GM13977 (cell line): ENCODE measurements at regions not wholly inside any gene's neighbourhood (a gene's known extent, or its start where the extent isn't known, plus 50 kb on each side); places are given as distances from the start of the nearest gene placed in this dataset.

ENCODE experiments used
- DNase-seq: peaks from one replicate; pipeline ENCODE4 v3.0.0; 2012; ENCODE audit warnings: low spot score
- in situ Hi-C: fragments of 300-500 bp; cut with MboI; formaldehyde crosslinking; loops from one replicate; pipeline ENCODE4 v1.12.0; 2022; ENCODE audit warnings: low sequenced_read_pairs, low pct_unique_long_range_greater_than_20kb, mixed read lengths, inconsistent platforms; ENCODE audit not compliant: unreplicated experiment
- TF ChIP-seq, protein P1 (sequence below): IDR thresholded peaks from 2 replicates; pipeline ENCODE4 v1.5.1; 2012; ENCODE audit warnings: mild to moderate bottlenecking, control low read depth; ENCODE audit not compliant: insufficient read depth; ENCODE audit errors: extremely low read depth, missing control alignments

GRCh38 chr3:157672061-157672460 is 168.8 kb upstream of the VEPH1 start:
- in situ Hi-C loops, result no loop called here
- TF ChIP-seq, protein P1, sequence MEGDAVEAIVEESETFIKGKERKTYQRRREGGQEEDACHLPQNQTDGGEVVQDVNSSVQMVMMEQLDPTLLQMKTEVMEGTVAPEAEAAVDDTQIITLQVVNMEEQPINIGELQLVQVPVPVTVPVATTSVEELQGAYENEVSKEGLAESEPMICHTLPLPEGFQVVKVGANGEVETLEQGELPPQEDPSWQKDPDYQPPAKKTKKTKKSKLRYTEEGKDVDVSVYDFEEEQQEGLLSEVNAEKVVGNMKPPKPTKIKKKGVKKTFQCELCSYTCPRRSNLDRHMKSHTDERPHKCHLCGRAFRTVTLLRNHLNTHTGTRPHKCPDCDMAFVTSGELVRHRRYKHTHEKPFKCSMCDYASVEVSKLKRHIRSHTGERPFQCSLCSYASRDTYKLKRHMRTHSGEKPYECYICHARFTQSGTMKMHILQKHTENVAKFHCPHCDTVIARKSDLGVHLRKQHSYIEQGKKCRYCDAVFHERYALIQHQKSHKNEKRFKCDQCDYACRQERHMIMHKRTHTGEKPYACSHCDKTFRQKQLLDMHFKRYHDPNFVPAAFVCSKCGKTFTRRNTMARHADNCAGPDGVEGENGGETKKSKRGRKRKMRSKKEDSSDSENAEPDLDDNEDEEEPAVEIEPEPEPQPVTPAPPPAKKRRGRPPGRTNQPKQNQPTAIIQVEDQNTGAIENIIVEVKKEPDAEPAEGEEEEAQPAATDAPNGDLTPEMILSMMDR, result no peak
- no peak for DNase-seq

DNA sequence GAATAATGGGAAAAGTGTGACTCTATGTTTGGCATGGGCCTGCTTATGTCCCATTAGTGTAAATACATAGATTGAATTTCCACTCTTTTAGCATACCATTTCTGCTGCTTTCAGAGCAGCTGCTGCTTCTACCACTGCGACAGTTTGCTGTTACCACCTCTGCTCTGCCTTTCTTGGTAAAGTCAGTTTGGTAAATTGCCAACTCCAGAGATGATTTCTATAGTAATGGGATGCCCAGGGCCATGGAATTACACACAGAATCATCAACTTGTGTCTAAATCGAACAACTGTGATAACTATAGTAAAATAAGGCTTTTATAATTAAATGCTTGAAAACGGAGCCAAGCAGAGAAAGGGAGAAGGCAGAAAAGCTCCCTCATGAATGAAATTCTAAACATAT is 168.4 kb upstream of the VEPH1 start:
- no peak for DNase-seq
- TF ChIP-seq, protein P1, result no peak
- in situ Hi-C loops, result no loop called here

GRCh38 chr3:157669416-157669815 is 166.2 kb upstream of the VEPH1 start:
- DNase-seq, result no peak
- TF ChIP-seq, protein P1, result no peak
- in situ Hi-C loops, result no loop called here

DNA sequence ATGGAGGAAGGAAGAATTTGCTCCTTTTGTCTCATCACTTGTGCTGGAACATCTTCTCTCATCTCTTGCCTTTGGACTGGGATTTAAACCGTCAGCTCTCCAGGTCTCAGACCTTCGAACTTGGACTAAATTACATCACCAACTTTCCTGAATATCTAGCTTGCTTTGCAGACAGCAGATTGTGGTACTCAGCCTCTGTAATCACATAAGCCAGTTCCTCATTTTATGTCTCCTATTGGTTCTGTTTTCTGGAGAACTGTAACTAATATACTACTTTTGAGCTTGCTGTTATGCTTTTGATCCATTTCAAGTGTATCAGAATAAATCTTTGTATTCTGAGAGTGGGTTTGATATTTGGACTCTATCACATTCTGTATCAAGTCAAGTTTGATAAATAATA is 164.3 kb upstream of the VEPH1 start:
- in situ Hi-C loops, result no loop called here
- no peak for DNase-seq
- TF ChIP-seq, protein P1, result no peak

DNA sequence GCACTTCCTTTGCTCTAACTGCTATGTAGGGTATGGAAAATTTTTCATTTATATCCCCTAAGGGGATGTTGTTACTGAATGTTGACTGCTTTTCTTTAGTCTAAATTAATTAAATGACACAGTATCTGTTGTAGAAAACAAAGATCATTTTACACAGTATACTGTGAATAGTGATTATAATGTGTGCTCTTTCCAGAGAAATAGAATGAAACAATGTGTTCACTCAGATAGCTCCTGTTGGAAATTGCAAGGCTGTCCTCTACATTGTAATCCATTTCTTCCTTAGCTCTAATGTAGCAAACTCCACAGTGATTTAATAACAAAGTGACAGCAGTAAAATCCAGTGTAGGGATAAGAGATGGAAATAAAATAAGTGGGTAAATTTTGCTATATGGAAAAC is 159.0 kb upstream of the VEPH1 start:
- TF ChIP-seq, protein P1, result no peak
- DNase-seq, result no peak
- in situ Hi-C loops, result no loop called here

- DNase-seq, result no peak
- TF ChIP-seq, protein P1, result no peak
- in situ Hi-C loops, result no loop called here
Observed at GRCh38 chr3:157660847-157661246, 157.6 kb upstream of the VEPH1 start.

DNA sequence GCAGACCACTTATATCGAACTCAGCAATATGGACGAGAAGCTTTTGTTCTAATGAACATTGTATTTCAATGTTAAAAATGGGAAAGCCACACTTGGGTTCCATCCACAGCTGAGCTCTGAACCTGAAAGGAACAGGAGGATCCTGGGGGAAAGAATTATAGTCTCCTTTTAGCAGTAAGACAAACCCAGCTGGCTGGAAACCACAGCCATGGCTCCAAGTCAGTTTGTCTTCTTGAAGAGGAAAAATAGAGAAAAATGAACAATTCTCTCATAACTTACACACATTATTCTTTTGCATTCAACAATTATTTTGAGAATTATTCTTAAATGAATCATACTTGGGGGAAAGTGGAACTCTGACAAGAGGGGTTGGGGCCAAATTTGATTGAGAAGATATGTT is 149.2 kb upstream of the VEPH1 start:
- TF ChIP-seq, protein P1, result no peak

More for the DNA sequence above, 149.2 kb upstream of the VEPH1 start:
- no peak for DNase-seq
- in situ Hi-C loops, result no loop called here
